Islet precursor cell (in vitro differentiated cells): ENCODE measurements at regions not wholly inside any gene's neighbourhood (a gene's known extent, or its start where the extent isn't known, plus 50 kb on each side); places are given as distances from the start of the nearest gene placed in this dataset.
A peak's percentile ranks its signal among the peaks of the same experiment; 100 is the strongest.

Experiments
- DNase-seq: peaks from one replicate; pipeline ENCODE4 v3.0.0-alpha.2; 2018

GRCh38 chr6:115717062-115717461, 343.6 kb downstream of the FRK start:
- no peak for DNase-seq

GRCh38 chr6:115712291-115712961, 348.3 kb downstream of the FRK start:
- no peak for DNase-seq

GRCh38 chr6:115708850-115709249, 351.8 kb downstream of the FRK start:
- DNase-seq, result no peak

GRCh38 chr6:115706981-115707380, 353.7 kb downstream of the FRK start:
- no peak for DNase-seq

GRCh38 chr6:115706324-115706723, 354.4 kb downstream of the FRK start:
- no peak for DNase-seq

GRCh38 chr6:115704028-115704427, 356.7 kb downstream of the FRK start:
- DNase-seq, result no peak

GRCh38 chr6:115691433-115691832, 369.3 kb downstream of the FRK start:
- no peak for DNase-seq

- no peak for DNase-seq
Measured at GRCh38 chr6:115690854-115691253, 369.8 kb downstream of the FRK start.

GRCh38 chr6:115681978-115682775, 378.5 kb downstream of the FRK start:
- no peak for DNase-seq

- no peak for DNase-seq
Measured at GRCh38 chr6:115680621-115681020, 380.1 kb downstream of the FRK start.

GRCh38 chr6:115677198-115677597, 383.5 kb downstream of the FRK start:
- DNase-seq, result no peak

- no peak for DNase-seq
Measured at GRCh38 chr6:115675443-115675842, 385.2 kb downstream of the FRK start.

- no peak for DNase-seq
Measured at GRCh38 chr6:115668781-115669180, 391.9 kb downstream of the FRK start.

GRCh38 chr6:115668211-115668610, 392.5 kb downstream of the FRK start:
- no peak for DNase-seq

GRCh38 chr6:115667478-115668026, 393.1 kb downstream of the FRK start:
- no peak for DNase-seq

GRCh38 chr6:115666997-115667396, 393.7 kb downstream of the FRK start:
- DNase-seq, result no peak

- DNase-seq, result no peak
Measured at GRCh38 chr6:115665310-115665709, 395.4 kb downstream of the FRK start.

- no peak for DNase-seq
Measured at GRCh38 chr6:115663681-115664080, 397.0 kb downstream of the FRK start.

GRCh38 chr6:115643762-115644161, 416.9 kb downstream of the FRK start:
- peak; percentile 61 for DNase-seq

- no peak for DNase-seq
Measured at GRCh38 chr6:115634887-115635286, 425.8 kb downstream of the FRK start.

GRCh38 chr6:115634131-115634530, 426.6 kb downstream of the FRK start:
- DNase-seq, result no peak

GRCh38 chr6:115631028-115631427, 429.7 kb downstream of the FRK start:
- DNase-seq, result no peak

GRCh38 chr6:115630424-115631024, 430.2 kb downstream of the FRK start:
- no peak for DNase-seq

- DNase-seq, result no peak
Measured at GRCh38 chr6:115629415-115629814, 431.3 kb downstream of the FRK start.
